GM12878 (cell line): ENCODE measurements at regions not wholly inside any gene's neighbourhood (a gene's known extent, or its start where the extent isn't known, plus 50 kb on each side); places are given as distances from the start of the nearest gene placed in this dataset.

Experiments used
- ATAC-seq: fragments of 200-7000 bp; cut with Tn5 transposase; 3 replicates; pipeline ENCODE4 v1.9.1; 2020; ENCODE audit warnings: mild to moderate bottlenecking, moderate library complexity
- BruUV-seq: library from RNA; stranded (reverse); fragments of 400-500 nt; replicated peaks from 2 replicates; lab custom pipeline; 2021; lab: Mats Ljungman, UMichigan
- CTCF ChIA-PET: fragments of 300-600 bp; sonication (Branson Sonifier 250); formaldehyde crosslinking; extraction: SDS; loops from one replicate; lab custom pipeline; 2021; ENCODE audit warnings: inconsistent platforms; lab: Yijun Ruan, JAX
- POLR2A ChIA-PET: fragments of 350-600 bp; formaldehyde crosslinking; extraction: SDS; loops from one replicate; lab custom pipeline; 2021; ENCODE audit warnings: inconsistent platforms; lab: Charles Lee
- RAD21 ChIA-PET: fragments of 300-600 bp; sonication (Branson Sonifier 250); formaldehyde crosslinking; loops from one replicate; lab custom pipeline; 2023; ENCODE audit warnings: antibody characterized with exemption; ENCODE audit not compliant: unreplicated experiment; lab: Charles Lee
- SMC1A ChIA-PET: fragments of 300-600 bp; sonication (Branson Sonifier 250); formaldehyde crosslinking; loops from one replicate; lab custom pipeline; 2023; ENCODE audit not compliant: unreplicated experiment, uncharacterized antibody; lab: Charles Lee
- DNase-seq: peaks from one replicate; pipeline ENCODE4 v3.0.0-alpha.2; 2011; ENCODE audit warnings: low read depth, low spot score
- FAIRE-seq: peaks from 3 replicates; lab custom pipeline; 2011; peaks lifted over from hg19 to GRCh38; lab: Jason Lieb, UNC
- H2AFZ ChIP-seq: 2 replicates; pipeline ENCODE4 v1.6.0; 2011; ENCODE audit warnings: low read depth, low read length, control low read depth; ENCODE audit not compliant: control insufficient read depth
- H3K27ac ChIP-seq: 2 replicates; pipeline ENCODE4 v1.5.1; 2011; ENCODE audit warnings: control low read depth; ENCODE audit not compliant: control insufficient read depth, insufficient read depth
- H3K27me3 ChIP-seq, 2 experiments: replicated peaks in 1 of 2; 2 replicates each; pipeline versions ENCODE4 v1.6.0 to v1.6.1; 2011; ENCODE audit warnings: low read length in 1 of 2; ENCODE audit not compliant: control insufficient read depth in 2 of 2, insufficient read depth in 2 of 2
- H3K36me3 ChIP-seq, 2 experiments: 2 replicates each; pipeline ENCODE4 v1.5.1; 2011; ENCODE audit warnings: low read length in 1 of 2; ENCODE audit not compliant: control insufficient read depth in 2 of 2, insufficient read depth in 2 of 2
- H3K4me1 ChIP-seq: 2 replicates; pipeline ENCODE4 v1.6.1; 2011; ENCODE audit warnings: mild to moderate bottlenecking, low read length, moderate library complexity, mixed read lengths; ENCODE audit not compliant: control insufficient read depth, insufficient read depth
- H3K4me2 ChIP-seq: 2 replicates; pipeline ENCODE4 v1.6.0; 2011; ENCODE audit warnings: control low read depth; ENCODE audit not compliant: control insufficient read depth, insufficient read depth
- H3K4me3 ChIP-seq: fragments of 200-600 bp; sonication (generic); 2 replicates; pipeline ENCODE4 v1.5.1; 2016
- H3K79me2 ChIP-seq: 2 replicates; pipeline ENCODE4 v1.6.0; 2011; ENCODE audit warnings: low read length; ENCODE audit not compliant: control insufficient read depth, insufficient read depth
- H3K9ac ChIP-seq: 2 replicates; pipeline ENCODE4 v1.8.0; 2011; ENCODE audit warnings: low read length, control low read depth, mixed read lengths; ENCODE audit not compliant: control insufficient read depth, insufficient read depth
- H3K9me3 ChIP-seq: replicated peaks from 3 replicates; pipeline ENCODE4 v1.5.1; 2011; ENCODE audit warnings: mild to moderate bottlenecking, low read length; ENCODE audit not compliant: control insufficient read depth, insufficient read depth
- H4K20me1 ChIP-seq: 2 replicates; pipeline ENCODE4 v1.6.0; 2011; ENCODE audit not compliant: control insufficient read depth, insufficient read depth
- ESRRA ChIP-seq: IDR thresholded peaks from 2 replicates; pipeline ENCODE4 v1.6.1; 2012; ENCODE audit warnings: mild to moderate bottlenecking, low read length, improper control_type of control experiment
- GATAD2B ChIP-seq: fragments of 450-650 bp; conservative IDR thresholded peaks from 2 replicates; pipeline ENCODE4 v1.6.1; 2017; ENCODE audit warnings: low read depth, mild to moderate bottlenecking, moderate library complexity
- NR2C1 ChIP-seq: fragments of 450-650 bp; IDR thresholded peaks from 2 replicates; pipeline ENCODE4 v1.6.1; 2017; ENCODE audit warnings: antibody characterized with exemption, mild to moderate bottlenecking, moderate library complexity
- RUNX3 ChIP-seq: IDR thresholded peaks from 2 replicates; pipeline ENCODE4 v1.6.1; 2012; ENCODE audit warnings: low read length, inconsistent platforms
- SMAD1 ChIP-seq: fragments of 450-650 bp; IDR thresholded peaks from 2 replicates; pipeline ENCODE4 v1.6.1; 2018; ENCODE audit warnings: mild to moderate bottlenecking, low read depth; ENCODE audit not compliant: partially characterized antibody
- TBL1XR1 ChIP-seq: IDR thresholded peaks from 2 replicates; pipeline ENCODE4 v1.6.1; 2012; ENCODE audit warnings: low read depth, low read length, improper control_type of control experiment
- TCF7 ChIP-seq: IDR thresholded peaks from 2 replicates; pipeline ENCODE4 v1.6.1; 2014; ENCODE audit warnings: antibody characterized with exemption, borderline replicate concordance
- ZSCAN29 ChIP-seq: fragments of 450-650 bp; IDR thresholded peaks from 2 replicates; pipeline ENCODE4 v1.6.1; 2017; ENCODE audit warnings: mild to moderate bottlenecking, moderate library complexity
- ZZZ3 ChIP-seq: IDR thresholded peaks from 2 replicates; pipeline ENCODE4 v1.6.1; 2011; ENCODE audit warnings: low read depth; ENCODE audit not compliant: control insufficient read depth, insufficient read length
- WGBS: methylation state at CpG from one replicate; pipeline ENCODE4 v1.1.6; 2016; ENCODE audit warnings: low lambda C conversion rate; ENCODE audit not compliant: insufficient replicate concordance, insufficient coverage; ENCODE audit errors: missing lambda C conversion rate; 5-methylcytosine and 5-hydroxymethylcytosine counted together
- in situ Hi-C: fragments of 300-500 bp; cut with MboI; formaldehyde crosslinking; loops from 9 replicates; pipeline ENCODE4 v1.14.3; 2018; ENCODE audit warnings: mixed read lengths
- intact Hi-C: fragments of 100-400 bp; cut with micrococcal nuclease; formaldehyde crosslinking; loops from one replicate; pipeline ENCODE4 v1.14.2; 2022; ENCODE audit not compliant: unreplicated experiment
- TF ChIP-seq, protein P1 (sequence below): fragments of 450-650 bp; IDR thresholded peaks from 2 replicates; pipeline ENCODE4 v1.6.1; 2017; ENCODE audit warnings: low read depth, mild to moderate bottlenecking, moderate library complexity
- TF ChIP-seq, protein P2 (sequence below): fragments of 450-650 bp; IDR thresholded peaks from 2 replicates; pipeline ENCODE4 v1.6.1; 2017; ENCODE audit warnings: mild to moderate bottlenecking
- TF ChIP-seq, protein P3 (sequence below): IDR thresholded peaks from 2 replicates; pipeline ENCODE4 v1.6.1; 2012; ENCODE audit warnings: low read depth, low read length, improper control_type of control experiment
- TF ChIP-seq, protein P4 (sequence below): fragments of 450-650 bp; IDR thresholded peaks from 2 replicates; pipeline ENCODE4 v1.6.1; 2018; ENCODE audit warnings: borderline replicate concordance, mild to moderate bottlenecking; ENCODE audit not compliant: partially characterized antibody

DNA sequence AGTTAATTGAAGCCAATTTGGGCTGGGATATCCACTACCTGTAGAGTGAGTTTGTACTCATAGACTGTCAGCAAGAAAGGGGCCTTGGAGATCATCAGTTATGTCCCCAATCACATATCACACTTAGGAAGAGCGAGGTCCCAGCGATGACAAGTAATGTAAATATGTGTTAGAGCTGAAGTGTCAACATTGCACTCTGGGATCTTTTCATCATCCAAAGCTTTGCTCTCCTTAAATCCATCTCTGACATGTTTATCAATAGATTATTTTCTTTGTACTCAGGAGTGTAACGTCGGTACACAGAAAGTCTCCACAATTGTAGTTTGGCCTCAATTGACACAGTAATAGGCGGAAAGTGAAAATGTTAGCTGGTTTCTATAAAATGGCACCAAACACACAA, 113.7 kb upstream of the TPRG1 start:
- no peak overlapping the region for H2AFZ ChIP-seq
- H3K9me3 ChIP-seq, result no peaks in the 10 kb centered on the region
- ATAC-seq (no peak), DNase-seq (no peak), FAIRE-seq (no peak)
- H3K36me3 ChIP-seq, result no peaks in the 10 kb centered on the region
- in situ Hi-C loops, result no loop called here
- no peaks in the 10 kb centered on the region for H3K27me3 ChIP-seq
- no peaks in the 10 kb centered on the region for H3K79me2 ChIP-seq
- H3K27ac ChIP-seq, result no peak overlapping the region
- BruUV-seq, result no TSS peak
- no peaks in the 10 kb centered on the region for H4K20me1 ChIP-seq
- ChIA-PET POLR2A (interaction anchor here (0.7 kb wide), 1 partner anchor 9 kb away, joined by 3 read pairs; no protein-coding TSS in a partner anchor), CTCF (no interaction called here), SMC1A (no interaction called here), RAD21 (no interaction called here)
- H3K4me2 ChIP-seq, result no peak overlapping the region
- TF ChIP-seq, protein P1, sequence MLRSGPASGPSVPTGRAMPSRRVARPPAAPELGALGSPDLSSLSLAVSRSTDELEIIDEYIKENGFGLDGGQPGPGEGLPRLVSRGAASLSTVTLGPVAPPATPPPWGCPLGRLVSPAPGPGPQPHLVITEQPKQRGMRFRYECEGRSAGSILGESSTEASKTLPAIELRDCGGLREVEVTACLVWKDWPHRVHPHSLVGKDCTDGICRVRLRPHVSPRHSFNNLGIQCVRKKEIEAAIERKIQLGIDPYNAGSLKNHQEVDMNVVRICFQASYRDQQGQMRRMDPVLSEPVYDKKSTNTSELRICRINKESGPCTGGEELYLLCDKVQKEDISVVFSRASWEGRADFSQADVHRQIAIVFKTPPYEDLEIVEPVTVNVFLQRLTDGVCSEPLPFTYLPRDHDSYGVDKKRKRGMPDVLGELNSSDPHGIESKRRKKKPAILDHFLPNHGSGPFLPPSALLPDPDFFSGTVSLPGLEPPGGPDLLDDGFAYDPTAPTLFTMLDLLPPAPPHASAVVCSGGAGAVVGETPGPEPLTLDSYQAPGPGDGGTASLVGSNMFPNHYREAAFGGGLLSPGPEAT, result no peak
- TF ChIP-seq, protein P2, sequence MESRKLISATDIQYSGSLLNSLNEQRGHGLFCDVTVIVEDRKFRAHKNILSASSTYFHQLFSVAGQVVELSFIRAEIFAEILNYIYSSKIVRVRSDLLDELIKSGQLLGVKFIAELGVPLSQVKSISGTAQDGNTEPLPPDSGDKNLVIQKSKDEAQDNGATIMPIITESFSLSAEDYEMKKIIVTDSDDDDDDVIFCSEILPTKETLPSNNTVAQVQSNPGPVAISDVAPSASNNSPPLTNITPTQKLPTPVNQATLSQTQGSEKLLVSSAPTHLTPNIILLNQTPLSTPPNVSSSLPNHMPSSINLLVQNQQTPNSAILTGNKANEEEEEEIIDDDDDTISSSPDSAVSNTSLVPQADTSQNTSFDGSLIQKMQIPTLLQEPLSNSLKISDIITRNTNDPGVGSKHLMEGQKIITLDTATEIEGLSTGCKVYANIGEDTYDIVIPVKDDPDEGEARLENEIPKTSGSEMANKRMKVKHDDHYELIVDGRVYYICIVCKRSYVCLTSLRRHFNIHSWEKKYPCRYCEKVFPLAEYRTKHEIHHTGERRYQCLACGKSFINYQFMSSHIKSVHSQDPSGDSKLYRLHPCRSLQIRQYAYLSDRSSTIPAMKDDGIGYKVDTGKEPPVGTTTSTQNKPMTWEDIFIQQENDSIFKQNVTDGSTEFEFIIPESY, result no peak
- TF ChIP-seq ZZZ3 (no peak), RUNX3 (no peak), TBL1XR1 (no peak), ZSCAN29 (no peak), SMAD1 (no peak), GATAD2B (no peak), ESRRA (no peak), TCF7 (no peak), NR2C1 (no peak)
- TF ChIP-seq, protein P3, sequence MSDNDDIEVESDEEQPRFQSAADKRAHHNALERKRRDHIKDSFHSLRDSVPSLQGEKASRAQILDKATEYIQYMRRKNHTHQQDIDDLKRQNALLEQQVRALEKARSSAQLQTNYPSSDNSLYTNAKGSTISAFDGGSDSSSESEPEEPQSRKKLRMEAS, result no peak
- TF ChIP-seq, protein P4, sequence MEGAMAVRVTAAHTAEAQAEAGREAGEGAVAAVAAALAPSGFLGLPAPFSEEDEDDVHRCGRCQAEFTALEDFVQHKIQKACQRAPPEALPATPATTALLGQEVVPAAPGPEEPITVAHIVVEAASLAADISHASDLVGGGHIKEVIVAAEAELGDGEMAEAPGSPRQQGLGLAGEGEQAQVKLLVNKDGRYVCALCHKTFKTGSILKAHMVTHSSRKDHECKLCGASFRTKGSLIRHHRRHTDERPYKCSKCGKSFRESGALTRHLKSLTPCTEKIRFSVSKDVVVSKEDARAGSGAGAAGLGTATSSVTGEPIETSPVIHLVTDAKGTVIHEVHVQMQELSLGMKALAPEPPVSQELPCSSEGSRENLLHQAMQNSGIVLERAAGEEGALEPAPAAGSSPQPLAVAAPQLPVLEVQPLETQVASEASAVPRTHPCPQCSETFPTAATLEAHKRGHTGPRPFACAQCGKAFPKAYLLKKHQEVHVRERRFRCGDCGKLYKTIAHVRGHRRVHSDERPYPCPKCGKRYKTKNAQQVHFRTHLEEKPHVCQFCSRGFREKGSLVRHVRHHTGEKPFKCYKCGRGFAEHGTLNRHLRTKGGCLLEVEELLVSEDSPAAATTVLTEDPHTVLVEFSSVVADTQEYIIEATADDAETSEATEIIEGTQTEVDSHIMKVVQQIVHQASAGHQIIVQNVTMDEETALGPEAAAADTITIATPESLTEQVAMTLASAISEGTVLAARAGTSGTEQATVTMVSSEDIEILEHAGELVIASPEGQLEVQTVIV, result no peak
- intact Hi-C loops, result no loop called here
- WGBS, result 69% methylated on average over 5 of the region's 5 CpGs
- H3K9ac ChIP-seq, result no peak overlapping the region
- no peak overlapping the region for H3K4me3 ChIP-seq
- no peaks in the 10 kb centered on the region for H3K4me1 ChIP-seq
